GM12878 (cell line): ENCODE measurements at regions not wholly inside any gene's neighbourhood (a gene's known extent, or its start where the extent isn't known, plus 50 kb on each side); places are given as distances from the start of the nearest gene placed in this dataset.

Experiments used
- ATAC-seq: fragments of 200-7000 bp; cut with Tn5 transposase; 3 replicates; pipeline ENCODE4 v1.9.1; 2020; ENCODE audit warnings: mild to moderate bottlenecking, moderate library complexity
- BruUV-seq: library from RNA; stranded (reverse); fragments of 400-500 nt; replicated peaks from 2 replicates; lab custom pipeline; 2021; lab: Mats Ljungman, UMichigan
- CTCF ChIA-PET: fragments of 300-600 bp; sonication (Branson Sonifier 250); formaldehyde crosslinking; extraction: SDS; loops from one replicate; lab custom pipeline; 2021; ENCODE audit warnings: inconsistent platforms; lab: Yijun Ruan, JAX
- POLR2A ChIA-PET: fragments of 350-600 bp; formaldehyde crosslinking; extraction: SDS; loops from one replicate; lab custom pipeline; 2021; ENCODE audit warnings: inconsistent platforms; lab: Charles Lee
- RAD21 ChIA-PET: fragments of 300-600 bp; sonication (Branson Sonifier 250); formaldehyde crosslinking; loops from one replicate; lab custom pipeline; 2023; ENCODE audit warnings: antibody characterized with exemption; ENCODE audit not compliant: unreplicated experiment; lab: Charles Lee
- SMC1A ChIA-PET: fragments of 300-600 bp; sonication (Branson Sonifier 250); formaldehyde crosslinking; loops from one replicate; lab custom pipeline; 2023; ENCODE audit not compliant: unreplicated experiment, uncharacterized antibody; lab: Charles Lee
- DNase-seq: peaks from one replicate; pipeline ENCODE4 v3.0.0-alpha.2; 2011; ENCODE audit warnings: low read depth, low spot score
- FAIRE-seq: peaks from 3 replicates; lab custom pipeline; 2011; peaks lifted over from hg19 to GRCh38; lab: Jason Lieb, UNC
- H2AFZ ChIP-seq: 2 replicates; pipeline ENCODE4 v1.6.0; 2011; ENCODE audit warnings: low read depth, low read length, control low read depth; ENCODE audit not compliant: control insufficient read depth
- H3K27ac ChIP-seq: 2 replicates; pipeline ENCODE4 v1.5.1; 2011; ENCODE audit warnings: control low read depth; ENCODE audit not compliant: control insufficient read depth, insufficient read depth
- H3K27me3 ChIP-seq, 2 experiments: replicated peaks in 1 of 2; 2 replicates each; pipeline versions ENCODE4 v1.6.0 to v1.6.1; 2011; ENCODE audit warnings: low read length in 1 of 2; ENCODE audit not compliant: control insufficient read depth in 2 of 2, insufficient read depth in 2 of 2
- H3K36me3 ChIP-seq, 2 experiments: 2 replicates each; pipeline ENCODE4 v1.5.1; 2011; ENCODE audit warnings: low read length in 1 of 2; ENCODE audit not compliant: control insufficient read depth in 2 of 2, insufficient read depth in 2 of 2
- H3K4me1 ChIP-seq: 2 replicates; pipeline ENCODE4 v1.6.1; 2011; ENCODE audit warnings: mild to moderate bottlenecking, low read length, moderate library complexity, mixed read lengths; ENCODE audit not compliant: control insufficient read depth, insufficient read depth
- H3K4me2 ChIP-seq: 2 replicates; pipeline ENCODE4 v1.6.0; 2011; ENCODE audit warnings: control low read depth; ENCODE audit not compliant: control insufficient read depth, insufficient read depth
- H3K4me3 ChIP-seq: fragments of 200-600 bp; sonication (generic); 2 replicates; pipeline ENCODE4 v1.5.1; 2016
- H3K79me2 ChIP-seq: 2 replicates; pipeline ENCODE4 v1.6.0; 2011; ENCODE audit warnings: low read length; ENCODE audit not compliant: control insufficient read depth, insufficient read depth
- H3K9ac ChIP-seq: 2 replicates; pipeline ENCODE4 v1.8.0; 2011; ENCODE audit warnings: low read length, control low read depth, mixed read lengths; ENCODE audit not compliant: control insufficient read depth, insufficient read depth
- H3K9me3 ChIP-seq: replicated peaks from 3 replicates; pipeline ENCODE4 v1.5.1; 2011; ENCODE audit warnings: mild to moderate bottlenecking, low read length; ENCODE audit not compliant: control insufficient read depth, insufficient read depth
- H4K20me1 ChIP-seq: 2 replicates; pipeline ENCODE4 v1.6.0; 2011; ENCODE audit not compliant: control insufficient read depth, insufficient read depth
- CHD1 ChIP-seq: IDR thresholded peaks from 2 replicates; pipeline ENCODE4 v1.6.1; 2012; ENCODE audit warnings: low read depth, low read length, improper control_type of control experiment
- E2F8 ChIP-seq: fragments of 450-650 bp; IDR thresholded peaks from 2 replicates; pipeline ENCODE4 v1.6.1; 2018; ENCODE audit warnings: mild to moderate bottlenecking, low read depth, moderate library complexity; ENCODE audit not compliant: partially characterized antibody
- IKZF1 ChIP-seq: fragments of 450-650 bp; conservative IDR thresholded peaks from 2 replicates; pipeline ENCODE4 v1.6.1; 2017; ENCODE audit warnings: antibody characterized with exemption, mild to moderate bottlenecking
- IKZF2 ChIP-seq, 2 experiments: fragments of 450-650 bp; IDR thresholded peaks; 2 replicates each; pipeline ENCODE4 v1.6.1; 2017; ENCODE audit warnings: mild to moderate bottlenecking in 2 of 2, moderate library complexity in 2 of 2
- NR2C1 ChIP-seq: fragments of 450-650 bp; IDR thresholded peaks from 2 replicates; pipeline ENCODE4 v1.6.1; 2017; ENCODE audit warnings: antibody characterized with exemption, mild to moderate bottlenecking, moderate library complexity
- RFX5 ChIP-seq: IDR thresholded peaks from 2 replicates; pipeline ENCODE4 v1.6.1; 2011; ENCODE audit warnings: low read depth, low read length, improper control_type of control experiment
- SIN3A ChIP-seq: IDR thresholded peaks from 2 replicates; pipeline ENCODE4 v1.6.1; 2012; ENCODE audit warnings: low read depth, low read length, improper control_type of control experiment
- SKIL ChIP-seq: fragments of 450-650 bp; IDR thresholded peaks from 2 replicates; pipeline ENCODE4 v1.6.1; 2017; ENCODE audit warnings: mild to moderate bottlenecking, low read depth, inconsistent platforms; ENCODE audit not compliant: poor library complexity, severe bottlenecking
- SMAD5 ChIP-seq: IDR thresholded peaks from 2 replicates; pipeline ENCODE4 v1.6.1; 2016; ENCODE audit warnings: antibody characterized with exemption, low read depth
- TAF1 ChIP-seq: IDR thresholded peaks from 2 replicates; pipeline ENCODE4 v1.6.1; 2011; ENCODE audit warnings: mild to moderate bottlenecking, low read depth, low read length, borderline replicate concordance
- ZBTB11 ChIP-seq: fragments of 450-650 bp; formaldehyde crosslinking; IDR thresholded peaks from 2 replicates; pipeline ENCODE4 v1.5.0; 2022; ENCODE audit warnings: mild to moderate bottlenecking, missing genetic modification characterization
- WGBS: methylation state at CpG from one replicate; pipeline ENCODE4 v1.1.6; 2016; ENCODE audit warnings: low lambda C conversion rate; ENCODE audit not compliant: insufficient replicate concordance, insufficient coverage; ENCODE audit errors: missing lambda C conversion rate; 5-methylcytosine and 5-hydroxymethylcytosine counted together
- in situ Hi-C: fragments of 300-500 bp; cut with MboI; formaldehyde crosslinking; loops from 9 replicates; pipeline ENCODE4 v1.14.3; 2018; ENCODE audit warnings: mixed read lengths
- intact Hi-C: fragments of 100-400 bp; cut with micrococcal nuclease; formaldehyde crosslinking; loops from one replicate; pipeline ENCODE4 v1.14.2; 2022; ENCODE audit not compliant: unreplicated experiment
- TF ChIP-seq, protein P1 (sequence below): IDR thresholded peaks from 2 replicates; pipeline ENCODE4 v1.6.1; 2012; ENCODE audit warnings: low read depth, low read length, improper control_type of control experiment
- TF ChIP-seq, protein P2 (sequence below): IDR thresholded peaks from 2 replicates; pipeline ENCODE4 v1.6.1; 2011; ENCODE audit warnings: low read depth, mild to moderate bottlenecking, low read length, moderate library complexity, borderline replicate concordance; ENCODE audit errors: extremely low read depth
- TF ChIP-seq, protein P3 (sequence below): IDR thresholded peaks from 2 replicates; pipeline ENCODE4 v1.6.1; 2011; ENCODE audit warnings: borderline replicate concordance, low read depth, mild to moderate bottlenecking, moderate library complexity, low read length; ENCODE audit not compliant: insufficient read depth, poor library complexity, severe bottlenecking

- H4K20me1 ChIP-seq, result no peaks in the 10 kb centered on the region
- no TSS peak for BruUV-seq
- no peaks in the 10 kb centered on the region for H3K27me3 ChIP-seq
- no peak overlapping the region; the same call in 1 of the 2 replicates for H3K4me2 ChIP-seq
- no peaks in the 10 kb centered on the region for H3K9me3 ChIP-seq
- no peak overlapping the region for H3K4me3 ChIP-seq
- ChIA-PET RAD21 (no interaction called here), CTCF (no interaction called here), SMC1A (no interaction called here), POLR2A (no interaction called here)
- H2AFZ ChIP-seq, result no peak overlapping the region
- FAIRE-seq (no peak), DNase-seq (no peak), ATAC-seq (no peak)
- intact Hi-C loops, result no loop called here
- H3K79me2 ChIP-seq, result no peaks in the 10 kb centered on the region
- WGBS, result 17% methylated on average over 2 of the region's 2 CpGs
- H3K27ac ChIP-seq, result no peak overlapping the region
- in situ Hi-C loops, result no loop called here
- H3K36me3 ChIP-seq, result no peaks in the 10 kb centered on the region
- no peaks in the 10 kb centered on the region; the same call in 1 of the 2 replicates for H3K4me1 ChIP-seq
- H3K9ac ChIP-seq, result no peak overlapping the region
- TF ChIP-seq IKZF1 (no peak), NR2C1 (no peak), ZBTB11 (no peak), SIN3A (no peak), CHD1 (no peak), E2F8 (no peak), SKIL (no peak), RFX5 (no peak), SMAD5 (no peak), TAF1 (no peak), IKZF2 (IDR thresholded peaks at IDR 0.05) (no peak)
- TF ChIP-seq, protein P1, sequence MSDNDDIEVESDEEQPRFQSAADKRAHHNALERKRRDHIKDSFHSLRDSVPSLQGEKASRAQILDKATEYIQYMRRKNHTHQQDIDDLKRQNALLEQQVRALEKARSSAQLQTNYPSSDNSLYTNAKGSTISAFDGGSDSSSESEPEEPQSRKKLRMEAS, result no peak
- TF ChIP-seq, protein P2, sequence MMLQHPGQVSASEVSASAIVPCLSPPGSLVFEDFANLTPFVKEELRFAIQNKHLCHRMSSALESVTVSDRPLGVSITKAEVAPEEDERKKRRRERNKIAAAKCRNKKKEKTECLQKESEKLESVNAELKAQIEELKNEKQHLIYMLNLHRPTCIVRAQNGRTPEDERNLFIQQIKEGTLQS, result no peak
- TF ChIP-seq, protein P3, sequence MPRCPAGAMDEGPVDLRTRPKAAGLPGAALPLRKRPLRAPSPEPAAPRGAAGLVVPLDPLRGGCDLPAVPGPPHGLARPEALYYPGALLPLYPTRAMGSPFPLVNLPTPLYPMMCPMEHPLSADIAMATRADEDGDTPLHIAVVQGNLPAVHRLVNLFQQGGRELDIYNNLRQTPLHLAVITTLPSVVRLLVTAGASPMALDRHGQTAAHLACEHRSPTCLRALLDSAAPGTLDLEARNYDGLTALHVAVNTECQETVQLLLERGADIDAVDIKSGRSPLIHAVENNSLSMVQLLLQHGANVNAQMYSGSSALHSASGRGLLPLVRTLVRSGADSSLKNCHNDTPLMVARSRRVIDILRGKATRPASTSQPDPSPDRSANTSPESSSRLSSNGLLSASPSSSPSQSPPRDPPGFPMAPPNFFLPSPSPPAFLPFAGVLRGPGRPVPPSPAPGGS, result no peak
These were observed 456.9 kb downstream of the BCOR start for GRCh38 chrX:39640866-39641265.
